SK-N-SH (cell line): ENCODE measurements at regions not wholly inside any gene's neighbourhood (a gene's known extent, or its start where the extent isn't known, plus 50 kb on each side); places are given as distances from the start of the nearest gene placed in this dataset.

Source experiments
- CTCF ChIA-PET: fragments of 300-600, 350-600 bp; formaldehyde crosslinking; extraction: SDS; loops from one replicate; lab custom pipeline; 2021; lab: Yijun Ruan, JAX
- POLR2A ChIA-PET: fragments of 350-600 bp; sonication (Branson Sonifier 250); formaldehyde crosslinking; extraction: SDS; loops from one replicate; lab custom pipeline; 2020; ENCODE audit warnings: antibody characterized with exemption, inconsistent platforms; lab: Yijun Ruan, JAX
- DNase-seq: peaks from one replicate; pipeline ENCODE4 v3.0.0; 2012
- H2AFZ ChIP-seq: fragments of 200-600 bp; sonication (generic); 2 replicates; pipeline ENCODE4 v1.8.1; 2016; ENCODE audit warnings: antibody characterized with exemption, mild to moderate bottlenecking, low read depth
- H3F3A ChIP-seq: fragments of 200-600 bp; sonication (generic); replicated peaks from 2 replicates; pipeline ENCODE3; 2016; ENCODE audit warnings: antibody characterized with exemption, mild to moderate bottlenecking; ENCODE audit not compliant: insufficient read depth
- H3K27ac ChIP-seq, 2 experiments: fragments of 200-500 bp in 1 of 2; fragments of 200-600 bp in 1 of 2; sonication (Bioruptor generic) in 1 of 2; sonication (generic), shearing (Covaris generic) in 1 of 2; 2 replicates each; pipeline versions ENCODE4 v1.5.1 to v1.6.1; 2014 to 2016; ENCODE audit warnings: low read depth in 2 of 2, inconsistent platforms in 1 of 2, low read length in 1 of 2, mild to moderate bottlenecking in 1 of 2, mixed read lengths in 1 of 2
- H3K27me3 ChIP-seq: fragments of 200-600 bp; sonication (generic), shearing (Covaris generic); 2 replicates; pipeline ENCODE4 v1.6.1; 2016; ENCODE audit warnings: mixed run types; ENCODE audit not compliant: insufficient read depth
- H3K36me3 ChIP-seq, 2 experiments: fragments of 200-500 bp in 1 of 2; fragments of 200-600 bp in 1 of 2; sonication (Bioruptor generic) in 1 of 2; sonication (generic) in 1 of 2; replicated peaks in 1 of 2; 2 replicates each; pipeline versions ENCODE3 to v1.5.1; 2014 to 2016; ENCODE audit warnings: low read length in 1 of 2, mild to moderate bottlenecking in 1 of 2; ENCODE audit not compliant: insufficient read depth in 2 of 2, control insufficient read depth in 1 of 2
- H3K4me1 ChIP-seq, 2 experiments: fragments of 200-500 bp in 1 of 2; fragments of 200-600 bp in 1 of 2; sonication (Bioruptor generic) in 1 of 2; sonication (generic), shearing (Covaris generic) in 1 of 2; 2 replicates each; pipeline versions ENCODE4 v1.5.1 to v1.6.1; 2014 to 2016; ENCODE audit warnings: low read depth in 1 of 2, low read length in 1 of 2, mixed run types in 1 of 2; ENCODE audit not compliant: insufficient read depth in 2 of 2, control insufficient read depth in 1 of 2
- H3K4me2 ChIP-seq: fragments of 200-600 bp; sonication (generic), shearing (Covaris generic); 2 replicates; pipeline ENCODE4 v1.6.1; 2017; ENCODE audit warnings: mixed run types
- H3K4me3 ChIP-seq, 2 experiments: fragments of 200-500 bp in 1 of 2; fragments of 200-600 bp in 1 of 2; sonication (Bioruptor generic) in 1 of 2; sonication (generic), shearing (Covaris generic) in 1 of 2; 2 replicates each; pipeline versions ENCODE4 v1.5.1 to v1.8.1; 2014 to 2016; ENCODE audit warnings: low read depth in 2 of 2, inconsistent platforms in 1 of 2, low read length in 1 of 2, mild to moderate bottlenecking in 1 of 2, mixed read lengths in 1 of 2, moderate library complexity in 1 of 2
- H3K79me2 ChIP-seq: fragments of 200-600 bp; sonication (generic); 2 replicates; pipeline ENCODE4 v1.8.1; 2017; ENCODE audit warnings: mild to moderate bottlenecking; ENCODE audit not compliant: insufficient read depth
- H3K9ac ChIP-seq: fragments of 200-600 bp; sonication (generic); 2 replicates; pipeline ENCODE4 v1.6.1; 2017; ENCODE audit warnings: mixed run types
- H3K9me2 ChIP-seq: fragments of 200-600 bp; sonication (generic); 2 replicates; pipeline ENCODE4 v1.6.1; 2017; ENCODE audit warnings: mixed run types
- H3K9me3 ChIP-seq: fragments of 200-600 bp; sonication (generic); 2 replicates; pipeline ENCODE4 v1.6.1; 2017; ENCODE audit warnings: mixed run types, mild to moderate bottlenecking, moderate library complexity
- H4K20me1 ChIP-seq: fragments of 200-600 bp; sonication (generic); 2 replicates; pipeline ENCODE4 v1.6.1; 2017; ENCODE audit warnings: mild to moderate bottlenecking, mixed run types; ENCODE audit not compliant: insufficient read depth
- CHD2 ChIP-seq: fragments of 150-350 bp; IDR thresholded peaks from 2 replicates; pipeline ENCODE4 v1.6.1; 2018; ENCODE audit warnings: low read length; ENCODE audit not compliant: partially characterized antibody
- EZH2phosphoT487 ChIP-seq: fragments of 200-600 bp; sonication (generic); IDR thresholded peaks from 2 replicates; pipeline ENCODE4 v1.6.1; 2017; ENCODE audit warnings: low read depth, mixed run types, mild to moderate bottlenecking, antibody characterized with exemption, moderate library complexity, borderline replicate concordance
- FOSL2 ChIP-seq: IDR thresholded peaks from 2 replicates; pipeline ENCODE4 v1.4.0; 2012; ENCODE audit warnings: low read depth, mild to moderate bottlenecking, moderate library complexity, borderline replicate concordance
- FOXM1 ChIP-seq: IDR thresholded peaks from 2 replicates; pipeline ENCODE4 v1.4.0; 2012; ENCODE audit warnings: low read depth, mild to moderate bottlenecking
- GABPA ChIP-seq: IDR thresholded peaks from 2 replicates; pipeline ENCODE4 v1.4.0; 2012; ENCODE audit warnings: low read depth, mild to moderate bottlenecking
- GATA2 ChIP-seq: sonication (generic); formaldehyde crosslinking; IDR thresholded peaks from 2 replicates; pipeline ENCODE4 v1.5.0; 2020; ENCODE audit warnings: mild to moderate bottlenecking, missing genetic modification reagents
- IRF3 ChIP-seq: fragments of 150-350 bp; IDR thresholded peaks from 2 replicates; pipeline ENCODE4 v1.6.1; 2016; ENCODE audit warnings: mild to moderate bottlenecking, low read depth, low read length
- JUND ChIP-seq: IDR thresholded peaks from 2 replicates; pipeline ENCODE4 v1.4.0; 2012
- MAX ChIP-seq: IDR thresholded peaks from 2 replicates; pipeline ENCODE4 v1.4.0; 2012; ENCODE audit warnings: low read depth
- NRF1 ChIP-seq: IDR thresholded peaks from 2 replicates; pipeline ENCODE4 v1.6.1; 2012; ENCODE audit warnings: low read depth, mild to moderate bottlenecking, low read length
- POLR2AphosphoS5 ChIP-seq: IDR thresholded peaks from 2 replicates; pipeline ENCODE4 v1.6.1; 2012; ENCODE audit warnings: low read depth, low read length
- RAD21 ChIP-seq: IDR thresholded peaks from 2 replicates; pipeline ENCODE4 v1.6.1; 2012; ENCODE audit warnings: mild to moderate bottlenecking, low read length
- RXRA ChIP-seq: IDR thresholded peaks from 2 replicates; pipeline ENCODE4 v1.4.0; 2012; ENCODE audit warnings: low read depth, mild to moderate bottlenecking, borderline replicate concordance
- SMC3 ChIP-seq: IDR thresholded peaks from 2 replicates; pipeline ENCODE4 v1.6.1; 2012; ENCODE audit warnings: low read depth, low read length, improper control_type of control experiment
- TAF1 ChIP-seq: IDR thresholded peaks from 2 replicates; pipeline ENCODE4 v1.6.1; 2012; ENCODE audit warnings: low read depth, mild to moderate bottlenecking, low read length, moderate library complexity, borderline replicate concordance
- TEAD4 ChIP-seq: IDR thresholded peaks from 2 replicates; pipeline ENCODE4 v1.4.0; 2012; ENCODE audit warnings: mild to moderate bottlenecking, borderline replicate concordance; ENCODE audit not compliant: insufficient read depth
- USF1 ChIP-seq: IDR thresholded peaks from 2 replicates; pipeline ENCODE4 v1.4.0; 2012; ENCODE audit warnings: low read depth, borderline replicate concordance
- YY1 ChIP-seq: IDR thresholded peaks from 2 replicates; pipeline ENCODE4 v1.4.0; 2012; ENCODE audit warnings: low read depth, mild to moderate bottlenecking
- ZBTB33 ChIP-seq: IDR thresholded peaks from 2 replicates; pipeline ENCODE4 v1.4.0; 2012; ENCODE audit warnings: low read depth, borderline replicate concordance
- WGBS: methylation state at CpG from one replicate; pipeline ENCODE4 v1.1.6; 2017; ENCODE audit warnings: low lambda C conversion rate; 5-methylcytosine and 5-hydroxymethylcytosine counted together

- DNase-seq = no peak
- no peak overlapping the region for H3K9ac ChIP-seq
- no peak for TF ChIP-seq TEAD4
- TF ChIP-seq MAX = no peak
- TF ChIP-seq ZBTB33 = no peak
- no peak for TF ChIP-seq TAF1
- no peak for TF ChIP-seq GABPA
- no peak for TF ChIP-seq YY1
- no peak for TF ChIP-seq FOSL2
- TF ChIP-seq JUND = no peak
- no peak for TF ChIP-seq RXRA
- TF ChIP-seq GATA2 (CRISPR knock-in tag) = no peak
- no peak for TF ChIP-seq CHD2
- TF ChIP-seq USF1 = no peak
- no peak for TF ChIP-seq POLR2AphosphoS5
- TF ChIP-seq NRF1 = no peak
- TF ChIP-seq RAD21 = no peak
- no peak for TF ChIP-seq IRF3
- H2AFZ ChIP-seq = no peak overlapping the region
- ChIA-PET POLR2A (no interaction called here), CTCF (no interaction called here)
- H3K27me3 ChIP-seq = no peaks in the 10 kb centered on the region
- H3F3A ChIP-seq = no peaks in the 10 kb centered on the region
- no peaks in the 10 kb centered on the region for H3K9me2 ChIP-seq
- no peaks in the 10 kb centered on the region for H3K36me3 ChIP-seq
- no peak overlapping the region for H3K27ac ChIP-seq
- H3K79me2 ChIP-seq = no peaks in the 10 kb centered on the region
- no peaks in the 10 kb centered on the region for H4K20me1 ChIP-seq
- H3K4me1 ChIP-seq = no peaks in the 10 kb centered on the region
- H3K4me3 ChIP-seq = no peak overlapping the region
- H3K4me2 ChIP-seq = no peak overlapping the region
- no peaks in the 10 kb centered on the region for H3K9me3 ChIP-seq
These were observed 1568.3 kb upstream of the PRR20A start for GRCh38 chr13:55572408-55572807.

GRCh38 chr13:55572862-55573261 lies 1567.9 kb upstream of the PRR20A start:
- H2AFZ ChIP-seq = no peak overlapping the region
- H3K9ac ChIP-seq = no peak overlapping the region
- no peaks in the 10 kb centered on the region for H4K20me1 ChIP-seq
- ChIA-PET POLR2A (no interaction called here), CTCF (no interaction called here)
- H3K27me3 ChIP-seq = no peaks in the 10 kb centered on the region
- no peaks in the 10 kb centered on the region for H3K79me2 ChIP-seq
- H3F3A ChIP-seq = no peaks in the 10 kb centered on the region
- H3K4me2 ChIP-seq = no peak overlapping the region
- H3K27ac ChIP-seq = no peak overlapping the region
- no peaks in the 10 kb centered on the region for H3K36me3 ChIP-seq
- no peaks in the 10 kb centered on the region for H3K9me2 ChIP-seq
- H3K4me3 ChIP-seq = no peak overlapping the region
- 0% methylated on average over 2 of the region's 2 CpGs for WGBS
- no peaks in the 10 kb centered on the region for H3K4me1 ChIP-seq
- no peaks in the 10 kb centered on the region for H3K9me3 ChIP-seq
- no peak for DNase-seq
- TF ChIP-seq FOXM1 (no peak), MAX (no peak), RAD21 (no peak), ZBTB33 (no peak), RXRA (no peak), GATA2 (CRISPR knock-in tag) (no peak), SMC3 (no peak), EZH2phosphoT487 (no peak), JUND (no peak)
- TF ChIP-seq, all 33 proteins: peak for 0
